Panc1 (cell line): ENCODE measurements at regions not wholly inside any gene's neighbourhood (a gene's known extent, or its start where the extent isn't known, plus 50 kb on each side); places are given as distances from the start of the nearest gene placed in this dataset.

ENCODE experiments used
- POLR2AphosphoS5 ChIP-seq: IDR thresholded peaks from 2 replicates; pipeline ENCODE4 v1.6.1; 2012; ENCODE audit warnings: mild to moderate bottlenecking, low read depth, low read length, moderate library complexity
- REST ChIP-seq, 2 experiments: IDR thresholded peaks; 2 replicates each; pipeline ENCODE4 v1.6.1; 2011 to 2012; ENCODE audit warnings: low read depth in 2 of 2, control low read depth in 1 of 2, low read length in 1 of 2, mild to moderate bottlenecking in 1 of 2, moderate library complexity in 1 of 2; ENCODE audit not compliant: insufficient read depth in 1 of 2
- SIN3A ChIP-seq: IDR thresholded peaks from 2 replicates; pipeline ENCODE4 v1.6.1; 2012; ENCODE audit warnings: low read depth, mild to moderate bottlenecking, low read length, moderate library complexity, borderline replicate concordance; ENCODE audit not compliant: insufficient read depth
- TCF7L2 ChIP-seq: IDR thresholded peaks from 2 replicates; pipeline ENCODE4 v1.6.1; 2011; ENCODE audit warnings: mild to moderate bottlenecking, low read depth, low read length, inconsistent platforms
- TF ChIP-seq, protein P1 (sequence below): fragments of 450-650 bp; IDR thresholded peaks from 2 replicates; pipeline ENCODE4 v1.5.1; 2017; ENCODE audit warnings: mild to moderate bottlenecking

DNA sequence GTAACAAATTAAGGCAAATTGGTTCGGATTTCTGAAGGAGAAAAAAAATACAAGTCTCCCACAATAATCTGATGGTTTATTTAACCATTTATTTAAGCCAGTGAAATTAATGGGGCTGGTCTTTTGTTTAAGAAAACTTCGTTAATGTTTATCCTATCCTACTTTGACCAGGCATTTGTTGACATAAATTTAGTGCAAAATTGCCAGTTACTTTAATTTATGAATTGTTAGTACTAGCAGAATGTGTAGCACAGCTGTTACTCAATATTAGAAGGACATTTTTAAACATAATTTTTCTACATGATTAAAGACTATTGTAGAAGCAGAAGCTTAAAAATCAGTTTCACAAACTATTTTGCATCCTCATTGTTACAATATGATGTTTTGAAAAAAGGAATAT is 687.6 kb upstream of the PTBP2 start:
- no peak for TF ChIP-seq REST (IDR thresholded peaks at IDR 0.05; ENCODE audit: insufficient read depth in 1 of 2, low read depth in 2 of 2, low read length in 1 of 2)
- TF ChIP-seq, protein P1, sequence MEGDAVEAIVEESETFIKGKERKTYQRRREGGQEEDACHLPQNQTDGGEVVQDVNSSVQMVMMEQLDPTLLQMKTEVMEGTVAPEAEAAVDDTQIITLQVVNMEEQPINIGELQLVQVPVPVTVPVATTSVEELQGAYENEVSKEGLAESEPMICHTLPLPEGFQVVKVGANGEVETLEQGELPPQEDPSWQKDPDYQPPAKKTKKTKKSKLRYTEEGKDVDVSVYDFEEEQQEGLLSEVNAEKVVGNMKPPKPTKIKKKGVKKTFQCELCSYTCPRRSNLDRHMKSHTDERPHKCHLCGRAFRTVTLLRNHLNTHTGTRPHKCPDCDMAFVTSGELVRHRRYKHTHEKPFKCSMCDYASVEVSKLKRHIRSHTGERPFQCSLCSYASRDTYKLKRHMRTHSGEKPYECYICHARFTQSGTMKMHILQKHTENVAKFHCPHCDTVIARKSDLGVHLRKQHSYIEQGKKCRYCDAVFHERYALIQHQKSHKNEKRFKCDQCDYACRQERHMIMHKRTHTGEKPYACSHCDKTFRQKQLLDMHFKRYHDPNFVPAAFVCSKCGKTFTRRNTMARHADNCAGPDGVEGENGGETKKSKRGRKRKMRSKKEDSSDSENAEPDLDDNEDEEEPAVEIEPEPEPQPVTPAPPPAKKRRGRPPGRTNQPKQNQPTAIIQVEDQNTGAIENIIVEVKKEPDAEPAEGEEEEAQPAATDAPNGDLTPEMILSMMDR = no peak
- no peak for TF ChIP-seq SIN3A
- no peak for TF ChIP-seq POLR2AphosphoS5
- no peak for TF ChIP-seq TCF7L2
